Body of pancreas (tissue), 4 donors: ENCODE measurements at regions not wholly inside any gene's neighbourhood (a gene's known extent, or its start where the extent isn't known, plus 50 kb on each side); places are given as distances from the start of the nearest gene placed in this dataset.
"Not testable (repeated sequence)": the region's sequence is repeated elsewhere in the genome, so short reads cannot be mapped to it uniquely, and the experiment has no call there.

ENCODE experiments used
- ATAC-seq: fragments of 150-250 bp; one replicate; pipeline ENCODE4 v1.9.1; 2016
- DNase-seq, 4 donors: peaks; one replicate each; pipeline ENCODE4 v3.0.0-alpha.2; 2019
- H3K27ac ChIP-seq, 4 donors: fragments of 200-600 bp; sonication (generic); 1 replicate in 3 of 4; 2 replicates in 1 of 4; pipeline versions ENCODE4 v1.5.1 to v1.6.1; 2016 to 2019; ENCODE audit warnings: mild to moderate bottlenecking in 1 of 4, mixed read lengths in 1 of 4, moderate library complexity in 1 of 4
- H3K27me3 ChIP-seq, 2 donors: fragments of 200-600 bp; sonication (generic); one replicate each; pipeline ENCODE4 v1.6.0; 2016; ENCODE audit warnings: mild to moderate bottlenecking in 1 of 2
- H3K36me3 ChIP-seq, 2 donors: fragments of 200-600 bp; sonication (generic); replicated peaks in 1 of 2; 2 replicates each; pipeline ENCODE4 v1.5.1; 2016; ENCODE audit warnings: low read depth in 2 of 2; ENCODE audit not compliant: insufficient read depth in 1 of 2
- H3K4me1 ChIP-seq: fragments of 200-600 bp; sonication (generic); one replicate; pipeline ENCODE4 v1.6.0; 2016
- H3K4me3 ChIP-seq, 2 donors: fragments of 200-600 bp; sonication (generic); 1 replicate in 1 of 2; 2 replicates in 1 of 2; pipeline ENCODE4 v1.5.1; 2016 to 2019
- H3K9me3 ChIP-seq, 3 donors: fragments of 200-600 bp; sonication (generic); 1 replicate in 2 of 3; 2 replicates in 1 of 3; pipeline ENCODE4 v1.5.1; 2016
- CTCF ChIP-seq, 7 experiments: fragments of 450-650 bp in 4 of 7; fragments of 200-600 bp in 3 of 7; sonication (generic) in 3 of 7; IDR thresholded peaks; one replicate each; pipeline ENCODE4 v1.5.1; 2016 to 2019; ENCODE audit warnings: antibody characterized with exemption in 7 of 7
- POLR2A ChIP-seq, 3 donors: fragments of 450-650 bp; IDR thresholded peaks; one replicate each; pipeline ENCODE4 v1.6.1; 2016; ENCODE audit warnings: antibody characterized with exemption in 3 of 3, mild to moderate bottlenecking in 2 of 3
- WGBS, 2 donors: methylation state at CpG; one replicate each; pipeline ENCODE4 v1.1.5; 2017; 5-methylcytosine and 5-hydroxymethylcytosine counted together
- intact Hi-C: fragments of 100-400 bp; cut with DNase I; formaldehyde crosslinking; loops from one replicate; pipeline ENCODE4 v1.15.1; 2023

- 77 to 100% methylated on average over 1 of the region's 1 CpG for WGBS, 2 donors
- ATAC-seq (no peak), DNase-seq (no peak)
- no peaks in the 10 kb centered on the region for H3K4me1 ChIP-seq
- no peaks in the 10 kb centered on the region for H3K36me3 ChIP-seq
- no peaks in the 10 kb centered on the region for H3K9me3 ChIP-seq
- H3K27ac ChIP-seq, result no peak overlapping the region
- TF ChIP-seq CTCF (IDR thresholded peaks at IDR 0.05), result no peak
- TF ChIP-seq POLR2A (IDR thresholded peaks at IDR 0.05), result no peak
- H3K4me3 ChIP-seq, result no peak overlapping the region
- intact Hi-C loops, result no loop called here
- H3K27me3 ChIP-seq, result no peaks in the 10 kb centered on the region
Observed at GRCh38 chr9:19896161-19896560, 107.3 kb upstream of the SLC24A2 start.

DNA sequence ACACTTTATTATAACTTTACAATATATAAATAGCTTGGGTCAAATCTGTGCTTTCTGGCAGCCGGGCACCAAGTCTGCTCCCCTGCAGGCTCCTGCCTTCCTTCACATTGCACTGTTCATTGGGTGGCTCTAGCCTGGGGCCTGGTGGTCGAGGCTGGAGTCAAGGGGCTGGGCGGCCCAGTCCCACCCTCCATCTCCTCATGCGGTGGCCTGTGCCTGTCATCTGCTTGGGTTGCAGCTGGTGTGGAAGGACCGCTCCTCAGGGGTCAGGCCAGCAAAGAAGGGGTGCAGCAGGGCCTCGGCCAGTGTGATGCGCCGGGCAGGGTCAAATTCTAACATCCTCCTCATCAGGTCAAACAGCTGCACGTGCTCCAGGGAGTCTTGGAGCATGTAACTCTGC, 106.7 kb upstream of the SLC24A2 start:
- 91 to 98% methylated on average over 4 to 6 of the region's 9 CpGs for WGBS, 2 donors
- not testable (repeated sequence) for ATAC-seq

GRCh38 chr9:19895006-19895405, 106.2 kb upstream of the SLC24A2 start:
- H3K4me1 ChIP-seq, result no peaks in the 10 kb centered on the region
- 51 to 52% methylated on average over 3 of the region's 3 CpGs for whole genome bisulfite sequencing, 2 donors
- H3K27ac ChIP-seq, result no peak overlapping the region
- no peaks in the 10 kb centered on the region for H3K36me3 ChIP-seq
- TF ChIP-seq POLR2A (IDR thresholded peaks at IDR 0.05) (no peak), CTCF (IDR thresholded peaks at IDR 0.05) (no peak)
- no peak overlapping the region for H3K4me3 ChIP-seq
- H3K9me3 ChIP-seq, result no peaks in the 10 kb centered on the region
- DNase-seq (no peak), ATAC-seq (no peak)
- H3K27me3 ChIP-seq, result no peaks in the 10 kb centered on the region
- intact Hi-C loops, result no loop called here

More for the DNA sequence above, 106.7 kb upstream of the SLC24A2 start:
- H3K4me3 ChIP-seq, H3K4me1 ChIP-seq, H3K9me3 ChIP-seq, H3K27ac ChIP-seq, H3K27me3 ChIP-seq, intact Hi-C loops, DNase-seq, H3K36me3 ChIP-seq: not testable (repeated sequence)

- H3K4me1 ChIP-seq, result no peaks in the 10 kb centered on the region
- intact Hi-C loops, result no loop called here
- H3K27me3 ChIP-seq, result no peaks in the 10 kb centered on the region
- H3K4me3 ChIP-seq, result no peak overlapping the region
- ATAC-seq, result no peak
- no peaks in the 10 kb centered on the region for H3K36me3 ChIP-seq
- no peaks in the 10 kb centered on the region for H3K9me3 ChIP-seq
- TF ChIP-seq POLR2A (IDR thresholded peaks at IDR 0.05), result no peak
- TF ChIP-seq CTCF (IDR thresholded peaks at IDR 0.05), result no peak
- H3K27ac ChIP-seq, result no peak overlapping the region
- DNase-seq, result no peak
- WGBS, 2 donors, result 77 to 86% methylated on average over 4 of the region's 4 CpGs
Observed at GRCh38 chr9:19885608-19886007, 96.8 kb upstream of the SLC24A2 start.

DNA sequence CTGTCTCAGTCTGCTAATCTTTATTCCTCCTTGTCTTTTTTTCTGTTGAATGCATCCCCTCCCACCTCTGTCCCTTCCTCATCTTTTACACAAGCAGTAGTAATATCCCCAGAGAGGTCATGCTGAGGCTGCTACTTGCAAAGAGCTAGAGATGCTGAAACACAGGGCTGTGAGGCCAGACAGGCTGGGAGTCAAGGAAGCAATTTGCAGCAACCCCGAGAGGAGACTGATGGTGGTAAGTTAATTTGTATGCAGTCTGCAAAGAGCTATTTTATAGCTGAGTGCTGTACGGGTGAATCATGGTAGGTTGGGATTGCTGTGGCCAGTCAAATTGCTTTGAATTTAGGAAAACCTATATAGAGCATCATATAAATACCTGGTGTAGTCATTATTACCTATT, 90.2 kb upstream of the SLC24A2 start:
- Histone ChIP-seq H3K9me3 (no peaks in the 10 kb centered on the region), H3K27ac (no peak overlapping the region), H3K27me3 (no peaks in the 10 kb centered on the region), H3K4me3 (no peak overlapping the region), H3K36me3 (no peaks in the 10 kb centered on the region), H3K4me1 (no peaks in the 10 kb centered on the region)
- WGBS, 2 donors, result 31 to 50% methylated on average over 2 of the region's 2 CpGs
- DNase-seq (no peak), ATAC-seq (no peak)
- intact Hi-C loops, result no loop called here
- no peak for TF ChIP-seq POLR2A (IDR thresholded peaks at IDR 0.05)
- no peak for TF ChIP-seq CTCF (IDR thresholded peaks at IDR 0.05)
